RPMI8226 (cell line): ENCODE measurements at regions not wholly inside any gene's neighbourhood (a gene's known extent, or its start where the extent isn't known, plus 50 kb on each side); places are given as distances from the start of the nearest gene placed in this dataset.

Experiments
- DNase-seq: peaks from one replicate; pipeline ENCODE4 v3.0.0-alpha.2; 2015

DNA sequence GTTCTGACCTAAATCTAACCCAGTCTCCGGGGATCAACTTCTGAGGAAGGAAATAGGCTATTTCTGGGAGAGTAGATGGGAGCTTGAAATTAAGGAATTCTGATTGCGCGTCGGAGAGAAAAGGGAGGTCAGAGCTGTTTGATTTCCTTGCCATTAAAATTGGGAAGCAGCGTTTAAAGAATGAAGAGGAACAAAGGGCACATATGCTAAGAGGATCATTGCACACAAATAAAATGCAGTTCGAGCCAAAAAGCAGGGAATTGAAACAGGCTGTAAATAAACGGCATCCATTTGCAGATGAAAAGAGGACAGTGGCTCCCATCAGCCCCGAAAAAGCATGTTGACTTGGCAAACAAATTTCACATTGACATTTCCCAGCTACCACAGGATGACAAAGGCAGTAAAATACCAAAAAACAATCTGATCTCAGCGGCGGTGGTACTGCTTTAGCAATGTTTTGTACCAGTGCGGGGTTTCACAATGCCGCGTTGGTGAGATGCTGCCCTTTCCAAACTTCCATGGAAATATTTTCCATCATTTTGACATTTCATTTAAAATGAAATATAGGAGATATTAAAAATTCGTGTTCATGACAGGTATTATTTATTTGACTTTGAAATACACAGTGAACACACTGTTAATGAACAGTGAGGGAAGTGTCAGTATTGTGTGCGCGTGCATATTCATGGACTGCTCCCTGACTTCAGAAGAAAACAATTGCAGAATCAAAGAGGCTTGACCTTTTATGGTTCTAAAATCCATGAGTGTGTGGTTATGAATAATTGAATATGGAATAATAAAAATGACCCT, 108.8 kb downstream of the SQOR start:
- no peak for DNase-seq

DNA sequence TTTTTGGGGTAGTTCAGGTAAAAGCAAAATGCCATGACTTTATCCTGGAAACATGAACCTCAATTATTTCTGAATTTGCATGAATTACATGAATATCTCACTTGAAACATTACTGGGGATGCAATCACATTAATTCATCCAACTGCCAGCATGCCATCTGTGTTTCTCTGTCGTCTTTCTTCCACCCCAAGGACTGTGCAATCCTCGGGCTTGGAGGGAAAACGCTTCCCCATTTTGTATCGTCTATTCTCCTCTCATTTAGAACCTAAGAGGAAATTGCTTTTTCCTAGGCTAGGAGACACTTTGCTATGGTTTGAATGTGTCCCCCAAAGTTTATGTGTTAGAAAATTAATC, 109.4 kb downstream of the SQOR start:
- no peak for DNase-seq

DNA sequence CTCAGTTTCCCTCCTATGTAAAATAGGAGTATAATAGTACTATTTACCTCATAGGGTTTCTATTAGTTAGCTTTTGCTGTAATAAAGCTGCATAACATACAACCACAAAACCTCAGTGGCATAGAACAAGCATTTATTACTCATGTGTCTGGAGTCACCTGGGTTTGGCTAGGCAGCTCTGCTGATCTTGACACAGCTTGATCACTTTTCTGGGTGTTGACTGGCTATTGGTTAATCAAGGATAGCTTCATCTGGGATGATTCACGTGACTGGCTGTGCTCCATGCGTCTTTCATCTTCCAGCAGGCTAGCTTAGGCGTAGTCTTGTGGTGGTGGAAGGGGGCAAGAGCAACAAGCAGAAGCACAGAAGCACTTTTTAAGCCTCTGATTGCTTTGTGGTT, 112.6 kb downstream of the SQOR start:
- no peak for DNase-seq

DNA sequence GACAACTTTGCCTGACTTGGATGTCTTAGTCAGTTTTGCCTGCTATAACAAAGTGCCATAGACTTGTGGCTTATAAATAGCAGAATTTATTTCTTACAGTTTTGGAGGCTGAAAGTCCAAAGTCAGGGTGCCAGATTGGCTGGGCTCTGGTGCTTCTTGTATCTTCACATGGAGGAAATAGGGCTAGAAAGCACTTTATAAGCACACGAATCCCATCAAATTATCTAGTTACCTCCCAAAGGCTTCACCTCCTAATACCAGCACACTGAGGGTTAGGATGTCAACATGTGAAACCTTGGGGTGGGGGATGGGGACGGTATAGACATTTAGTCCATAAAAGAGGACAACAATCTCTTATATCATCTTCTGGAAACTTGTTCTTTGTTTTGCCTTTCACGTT, 116.8 kb downstream of the SQOR start:
- DNase-seq = no peak

DNA sequence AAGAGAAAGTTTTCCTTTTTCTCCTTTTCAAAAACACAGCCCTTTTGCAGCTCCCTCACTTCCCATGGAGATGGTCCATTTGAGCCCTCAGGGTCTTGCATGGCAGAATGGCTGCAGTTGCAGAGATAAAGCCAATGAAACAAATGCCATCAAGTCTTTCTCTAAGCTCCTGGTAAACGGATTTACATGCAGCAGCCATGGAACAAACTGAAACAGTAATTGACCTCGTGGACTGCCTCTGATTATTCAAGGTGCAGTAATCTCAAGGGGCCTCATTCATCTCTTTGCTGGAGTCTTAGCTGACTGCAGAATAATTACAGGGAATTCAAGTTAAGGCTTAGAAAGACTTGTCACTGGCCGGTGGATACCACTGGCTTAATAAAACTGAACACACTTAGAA, 125.1 kb downstream of the SQOR start:
- no peak for DNase-seq

DNA sequence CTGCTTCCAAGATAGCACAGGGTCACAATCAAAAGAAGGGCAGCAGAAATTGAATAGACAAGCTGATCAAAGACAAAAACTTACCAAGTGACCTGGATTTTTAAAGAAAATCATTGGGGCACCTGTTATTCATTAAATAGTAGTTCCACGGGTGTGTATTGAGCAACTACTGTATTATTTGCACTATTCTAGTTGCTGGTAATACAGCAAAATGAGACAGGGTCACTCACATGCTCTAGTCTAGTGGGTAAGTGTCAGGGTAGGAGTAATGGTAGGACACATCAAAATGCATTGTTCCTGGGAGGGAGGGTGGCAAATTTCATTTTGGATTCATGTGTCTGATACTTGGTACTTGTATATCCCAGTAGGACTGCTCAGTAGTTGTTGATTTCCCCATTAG, 127.9 kb downstream of the SQOR start:
- no peak for DNase-seq

DNA sequence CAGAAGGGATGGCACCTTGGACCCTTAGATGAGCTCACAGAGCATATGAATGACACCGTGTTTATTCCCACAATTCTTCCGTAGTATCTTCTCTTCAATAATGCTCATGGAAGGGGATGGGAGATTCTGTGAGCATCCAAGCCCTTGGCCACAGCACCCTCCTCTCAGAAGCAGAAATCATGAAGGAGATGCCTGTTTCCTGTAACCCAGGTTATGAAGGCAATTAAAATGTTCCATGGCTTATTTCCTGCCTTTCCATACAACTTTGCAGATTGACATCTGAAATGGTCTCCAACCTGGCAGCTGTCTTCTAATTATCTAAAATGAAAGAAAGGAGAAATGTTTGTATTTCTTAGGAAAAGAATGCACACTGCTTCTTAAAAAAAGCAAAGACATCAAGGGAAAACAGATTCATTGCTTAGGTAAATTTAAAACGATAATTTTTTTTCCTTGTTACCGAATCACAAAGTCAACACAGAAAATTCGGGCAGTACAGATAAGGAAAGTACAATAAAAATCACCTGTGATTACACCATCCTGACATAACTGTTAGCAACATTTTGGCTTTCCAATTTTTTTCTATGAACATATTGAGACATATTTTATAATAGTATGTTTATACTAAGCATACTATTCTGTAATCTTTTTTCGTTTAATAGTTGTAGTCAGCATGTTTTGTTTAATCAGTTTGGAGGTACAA, 128.5 kb downstream of the SQOR start:
- no peak for DNase-seq

DNA sequence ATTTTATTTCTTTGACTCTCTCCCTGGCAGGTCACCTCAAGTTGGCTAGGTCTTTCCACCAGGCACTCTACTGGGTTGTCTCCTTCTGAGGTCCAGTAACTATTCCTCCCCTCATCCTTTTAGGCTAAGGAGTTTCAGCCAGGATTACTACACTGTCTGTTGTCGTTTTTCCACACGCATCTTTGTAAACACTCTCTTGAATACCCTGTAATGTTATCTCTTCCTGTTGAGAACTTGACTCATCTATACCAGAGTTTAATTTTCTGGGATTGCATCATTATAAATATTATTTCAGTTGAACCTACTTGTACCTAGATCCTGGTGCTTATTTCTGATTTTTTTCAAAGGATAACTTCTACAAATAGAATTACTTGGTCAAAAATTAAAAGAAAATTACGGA, 138.3 kb downstream of the SQOR start:
- DNase-seq = no peak

DNA sequence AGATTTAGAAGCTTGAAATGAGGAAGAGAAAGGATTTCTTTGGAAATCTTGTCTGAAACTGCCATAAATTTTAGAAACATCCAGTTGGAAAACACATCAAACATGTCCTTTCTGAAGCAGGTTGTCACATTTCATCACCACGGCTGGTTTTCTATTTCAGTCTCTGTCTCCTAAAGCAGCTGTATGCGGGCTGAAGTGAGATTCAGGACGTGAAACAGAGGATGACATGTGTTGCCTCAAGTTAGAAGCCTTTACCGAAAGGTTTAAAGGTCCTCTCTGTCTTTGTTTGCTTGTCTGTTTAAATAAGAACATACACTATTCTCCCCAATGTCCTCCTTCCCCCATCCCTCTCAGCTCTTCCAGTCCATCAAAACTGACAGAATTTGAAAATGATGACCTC, 141.9 kb downstream of the SQOR start:
- no peak for DNase-seq

DNA sequence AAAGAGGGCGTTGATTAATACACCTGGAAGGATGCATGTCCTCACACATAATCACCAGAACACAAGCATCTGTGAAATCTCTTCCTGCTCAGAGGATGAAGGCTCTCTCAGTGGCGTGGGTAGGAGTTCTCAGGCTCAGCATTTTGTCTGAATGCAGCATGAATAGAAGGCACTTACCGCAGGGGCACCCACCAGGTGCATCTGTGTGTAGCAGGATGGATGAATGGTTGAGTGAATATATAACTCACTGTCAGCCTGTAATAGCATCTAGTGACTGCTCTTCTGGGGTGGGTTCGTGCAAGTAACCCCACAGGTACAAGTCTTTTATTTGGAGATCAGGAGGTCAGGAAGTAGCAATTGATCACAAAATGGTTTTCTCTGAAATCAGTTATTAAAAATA, 143.0 kb downstream of the SQOR start:
- no peak for DNase-seq

DNA sequence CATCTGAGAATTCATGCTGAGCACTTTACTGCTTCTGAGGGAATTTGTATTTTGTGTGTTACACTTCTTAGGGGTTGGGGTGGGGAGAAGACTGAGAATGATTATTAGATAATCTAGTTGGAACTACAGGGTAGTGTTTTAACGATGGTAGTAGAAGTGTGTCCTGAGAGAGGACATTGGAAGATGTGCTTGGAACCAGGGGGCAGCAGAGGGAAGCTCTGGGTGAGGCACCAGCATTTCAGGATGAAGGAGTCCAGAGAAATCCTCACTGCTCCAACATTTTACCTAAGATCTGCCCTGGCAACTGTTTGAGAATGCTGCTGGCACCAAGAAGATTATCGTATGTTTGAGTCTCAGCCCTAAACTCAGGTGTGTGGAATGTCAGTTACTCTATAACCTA, 145.5 kb downstream of the SQOR start:
- no peak for DNase-seq

DNA sequence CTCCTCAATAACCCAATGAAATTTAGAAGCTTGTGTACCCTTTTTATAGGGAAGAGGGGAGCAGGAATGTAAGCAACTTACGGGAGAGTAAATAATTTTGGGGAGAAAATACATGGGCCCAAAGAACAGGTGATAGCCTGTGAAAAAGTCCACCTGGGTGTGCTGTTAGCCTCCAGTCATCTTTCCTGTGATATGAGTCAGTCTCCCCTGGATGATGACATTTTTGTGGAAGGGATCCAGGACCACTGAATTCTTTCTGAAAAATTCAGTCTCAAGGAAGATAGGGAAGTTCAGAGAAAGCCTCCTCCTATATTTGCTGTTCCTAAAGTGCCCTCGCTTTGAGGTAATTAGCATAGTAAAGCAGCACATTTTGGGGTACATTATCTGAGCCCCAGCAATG, 149.8 kb downstream of the SQOR start:
- no peak for DNase-seq

DNA sequence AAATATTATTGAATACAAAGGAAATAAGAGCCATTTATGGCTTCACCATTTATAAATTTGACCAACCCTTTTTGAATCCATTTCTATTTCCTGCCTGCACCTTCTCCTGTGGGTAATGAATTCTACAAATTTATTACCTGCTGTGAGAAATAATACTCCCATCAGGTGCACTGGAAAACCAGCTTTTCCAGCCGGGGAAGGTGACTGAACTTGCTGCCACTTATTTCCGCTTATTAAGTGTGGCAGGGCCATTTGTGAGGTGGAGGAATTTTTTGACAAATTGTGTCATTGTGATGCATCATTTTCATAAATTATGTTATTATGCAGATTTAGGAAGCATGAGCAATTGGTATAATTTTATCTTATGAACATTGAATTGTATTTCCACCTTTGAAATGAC, 151.1 kb downstream of the SQOR start:
- no peak for DNase-seq

DNA sequence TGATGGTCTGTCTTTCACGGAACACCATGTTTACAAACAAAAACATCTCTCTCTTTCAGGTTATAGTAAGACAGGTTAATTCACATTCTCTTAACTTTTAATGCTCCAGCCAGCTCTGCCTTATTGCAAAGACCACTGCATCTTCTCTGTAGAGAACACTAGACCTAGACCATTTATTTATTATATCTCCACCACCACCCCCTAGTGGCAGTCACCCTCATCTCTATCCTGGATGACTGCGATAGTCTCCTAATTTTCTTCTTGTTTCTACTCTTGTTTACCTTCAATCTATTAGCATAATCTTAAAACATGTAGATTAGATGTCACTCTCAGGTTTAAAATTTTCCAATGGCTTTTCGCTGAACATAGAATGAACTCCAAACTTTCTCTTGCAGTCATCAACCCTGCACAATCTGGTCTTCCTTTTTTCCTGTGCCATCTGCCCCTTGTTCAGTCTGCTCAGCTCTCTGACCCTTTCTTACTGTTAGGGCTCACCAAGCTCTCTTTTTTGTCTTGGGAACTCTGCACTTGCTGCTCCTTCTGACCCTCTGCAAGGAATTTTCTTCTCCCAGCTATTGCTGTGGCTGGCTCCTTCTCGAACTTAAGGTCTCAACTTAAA, 155.6 kb downstream of the SQOR start:
- peak; percentile 45 for DNase-seq

DNA sequence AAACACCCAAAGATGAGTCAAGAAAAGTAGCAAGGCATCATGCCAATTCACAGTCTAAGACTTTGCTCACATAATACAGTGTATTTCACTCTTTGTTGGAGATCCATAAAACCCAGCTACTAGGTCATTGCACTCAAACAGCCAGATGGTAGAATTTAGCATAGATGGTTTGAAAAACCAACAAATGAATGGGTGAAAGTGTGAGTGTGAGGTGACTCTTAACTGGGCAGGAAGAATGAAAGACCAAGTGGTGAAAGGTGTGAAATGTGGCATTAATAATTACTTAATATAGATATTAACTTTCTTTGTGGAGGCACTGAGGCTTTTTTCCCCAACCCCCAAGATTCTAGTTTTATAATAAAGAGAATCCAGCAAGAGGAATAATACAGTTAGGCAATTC, 159.5 kb downstream of the SQOR start:
- no peak for DNase-seq

DNA sequence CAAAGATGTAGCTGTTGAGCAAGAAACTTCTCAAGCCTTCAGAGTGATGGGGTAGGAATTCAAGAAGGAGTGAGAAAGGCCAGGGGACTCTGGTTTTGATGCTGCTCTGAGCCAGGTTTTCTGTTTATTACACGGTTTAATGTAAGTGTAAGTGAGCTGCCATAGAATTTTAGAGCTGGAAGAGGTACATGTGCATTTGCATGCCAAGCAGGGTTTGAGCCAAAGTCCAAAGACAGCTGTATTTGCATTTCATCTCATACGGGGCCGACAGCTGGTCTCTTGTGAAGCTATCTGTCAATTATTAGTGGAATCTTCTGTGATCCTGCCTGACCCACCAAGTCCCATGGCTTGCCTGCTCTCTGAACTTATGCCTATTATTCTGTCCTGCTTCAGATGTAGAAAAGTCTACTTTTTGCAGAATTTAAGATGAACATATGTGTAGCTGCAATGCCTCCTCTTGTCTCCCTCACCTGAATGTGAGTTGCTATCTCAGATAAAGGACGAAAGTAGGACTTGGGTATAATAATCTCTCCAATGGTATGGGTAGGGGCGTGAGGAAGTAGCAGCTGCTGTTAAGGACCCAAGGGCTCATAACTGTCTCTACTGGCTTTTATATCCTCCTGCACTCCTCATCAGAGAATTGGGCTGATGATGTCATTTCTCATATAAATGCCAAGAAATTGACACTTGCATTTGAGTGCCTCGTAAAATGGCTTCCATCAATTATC, 160.0 kb downstream of the SQOR start:
- DNase-seq = no peak

DNA sequence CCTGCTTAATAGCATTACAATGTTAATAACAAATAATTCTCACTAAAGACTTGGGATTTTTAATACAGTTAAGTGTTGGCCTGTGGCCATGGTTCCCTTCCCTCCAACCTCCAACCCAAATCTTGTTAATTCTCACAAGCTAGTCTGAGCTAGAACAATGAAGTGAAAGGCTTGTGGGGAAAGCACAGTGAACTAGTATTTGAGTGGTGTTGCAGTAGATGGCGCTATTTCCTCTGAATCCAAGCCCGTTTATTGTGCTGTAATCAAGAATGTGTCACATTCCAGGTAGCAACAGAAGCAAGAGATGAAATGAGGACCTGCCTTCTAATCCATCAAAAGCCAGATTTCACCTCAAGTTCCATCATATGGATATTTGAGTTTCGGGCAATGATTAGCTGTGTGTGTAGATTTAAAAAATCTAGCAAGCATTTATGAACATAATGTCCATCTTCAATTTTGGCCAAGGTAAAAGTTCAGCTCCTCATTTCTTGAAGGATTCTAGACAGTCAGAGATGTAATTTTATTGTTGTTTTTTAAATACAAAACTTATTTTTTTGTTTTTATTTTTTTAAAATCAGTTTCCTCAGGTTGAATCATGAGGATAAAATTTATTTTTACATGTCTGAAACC, 160.7 kb downstream of the SQOR start:
- peak; percentile 50 for DNase-seq

DNA sequence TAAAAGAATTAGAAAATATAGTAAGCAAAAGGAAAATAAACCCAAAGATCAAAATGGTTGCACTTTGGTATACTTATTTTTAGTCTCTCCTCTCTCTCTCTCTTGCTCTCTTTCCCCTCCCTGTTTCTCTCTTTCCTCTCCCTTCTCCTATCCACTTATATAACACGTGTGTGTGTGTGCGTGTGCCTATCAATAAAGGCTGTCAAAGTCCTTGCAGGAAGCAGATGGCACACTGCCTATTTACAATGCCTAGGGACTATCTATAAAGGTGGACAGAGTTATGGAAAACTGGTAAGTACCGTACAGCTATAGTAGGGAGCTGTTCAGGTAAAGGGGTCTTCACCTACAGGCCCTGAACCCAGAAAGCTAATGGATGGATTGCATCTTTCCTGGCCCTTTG, 161.6 kb downstream of the SQOR start:
- no peak for DNase-seq

DNA sequence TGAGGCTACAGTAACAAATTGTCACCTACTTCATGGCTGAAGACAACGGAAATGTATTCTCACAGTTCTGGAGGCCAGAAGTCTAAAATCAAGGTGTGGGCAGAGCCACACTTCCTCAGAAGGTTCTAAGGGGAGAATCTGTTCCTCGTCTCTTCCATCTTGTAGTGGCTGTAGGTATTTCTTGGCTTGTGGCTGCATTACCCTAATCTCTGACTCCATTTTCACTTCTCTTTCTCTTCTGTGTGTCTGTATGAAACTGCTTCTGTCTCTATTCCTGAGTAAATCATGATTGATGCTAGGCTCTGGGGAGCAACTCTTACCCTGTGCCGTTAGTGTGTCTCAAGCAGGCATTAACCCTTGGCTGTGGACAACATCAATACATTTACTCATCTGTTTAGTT, 164.7 kb downstream of the SQOR start:
- no peak for DNase-seq

DNA sequence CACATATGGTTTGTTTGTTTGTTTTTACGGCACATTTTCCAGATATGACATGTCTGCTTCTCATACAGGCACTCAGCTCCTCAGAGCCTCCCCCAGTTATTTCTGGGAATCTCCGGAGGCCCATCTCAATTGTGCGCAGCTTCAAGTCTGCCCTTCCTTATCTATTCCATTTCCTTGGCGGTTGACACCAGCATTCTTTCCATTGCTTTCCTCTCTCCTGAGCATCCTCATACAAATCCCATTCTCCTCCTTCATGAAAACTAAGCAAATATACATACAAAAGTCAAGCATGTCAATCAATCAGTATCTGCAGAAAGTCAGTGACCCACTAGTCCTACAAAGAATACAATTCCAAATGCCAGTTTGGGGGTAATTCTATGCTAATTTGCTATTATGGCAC, 166.7 kb downstream of the SQOR start:
- no peak for DNase-seq

DNA sequence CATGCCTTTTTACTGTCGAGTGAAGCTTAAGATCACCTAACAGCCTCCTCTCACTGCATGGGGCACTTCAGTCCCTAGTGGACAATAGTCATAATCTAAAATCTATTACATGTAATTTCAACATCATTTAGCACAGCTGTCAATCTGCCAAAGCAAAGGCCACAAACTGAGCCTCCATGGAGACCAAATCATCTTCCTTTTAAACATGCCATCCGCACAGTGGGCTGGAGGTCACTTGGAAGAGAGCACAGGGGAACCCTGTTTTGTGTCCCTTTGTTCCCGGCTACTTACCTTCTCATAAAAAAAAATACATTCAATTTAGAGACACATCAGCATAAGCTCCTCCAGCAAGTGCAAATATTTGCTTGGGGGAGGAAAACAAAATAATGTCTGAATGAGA, 167.3 kb downstream of the SQOR start:
- no peak for DNase-seq

DNA sequence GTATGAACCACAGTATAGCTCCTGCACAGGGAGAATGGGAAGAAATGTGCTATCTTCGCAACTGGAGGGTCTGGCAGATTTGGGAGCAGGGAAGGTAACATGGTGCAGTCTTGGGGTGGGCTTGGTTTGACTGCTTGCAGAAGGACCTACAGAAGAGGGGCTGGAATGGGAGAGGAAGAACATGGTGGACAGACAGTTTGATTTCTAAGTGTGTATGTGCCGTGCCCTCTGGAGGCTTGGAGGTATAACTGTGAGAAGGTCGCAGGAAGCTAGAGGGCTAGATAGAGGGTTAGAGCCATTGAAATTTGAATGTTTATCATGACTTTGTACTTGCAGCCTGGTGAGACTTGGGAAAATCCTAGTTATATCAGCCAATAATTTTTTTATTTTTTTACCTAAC, 169.2 kb downstream of the SQOR start:
- DNase-seq = no peak

DNA sequence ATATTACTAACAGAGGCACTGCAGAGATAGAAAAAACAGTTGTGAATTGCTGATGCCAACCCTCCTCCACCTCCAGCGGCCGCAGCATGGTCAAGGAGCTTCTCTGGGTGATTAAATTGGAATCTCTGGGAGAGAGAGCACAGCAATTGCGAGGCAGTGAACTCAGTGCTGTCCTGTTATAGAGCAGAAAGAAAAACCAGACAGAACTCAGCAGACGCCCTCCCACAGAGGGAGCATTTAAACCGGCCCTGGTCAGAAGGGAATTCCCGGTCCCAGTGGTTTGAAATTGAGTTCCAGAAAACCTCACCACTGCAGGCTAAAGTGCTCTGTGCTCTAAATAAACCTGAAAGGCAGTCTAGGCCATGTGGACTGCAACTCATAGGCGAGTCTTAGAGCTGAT, 175.4 kb downstream of the SQOR start:
- DNase-seq = no peak
